ENCODE measurements at regions not wholly inside any gene's neighbourhood (a gene's known extent, or its start where the extent isn't known, plus 50 kb on each side); places are given as distances from the start of the nearest gene placed in this dataset.

DNA sequence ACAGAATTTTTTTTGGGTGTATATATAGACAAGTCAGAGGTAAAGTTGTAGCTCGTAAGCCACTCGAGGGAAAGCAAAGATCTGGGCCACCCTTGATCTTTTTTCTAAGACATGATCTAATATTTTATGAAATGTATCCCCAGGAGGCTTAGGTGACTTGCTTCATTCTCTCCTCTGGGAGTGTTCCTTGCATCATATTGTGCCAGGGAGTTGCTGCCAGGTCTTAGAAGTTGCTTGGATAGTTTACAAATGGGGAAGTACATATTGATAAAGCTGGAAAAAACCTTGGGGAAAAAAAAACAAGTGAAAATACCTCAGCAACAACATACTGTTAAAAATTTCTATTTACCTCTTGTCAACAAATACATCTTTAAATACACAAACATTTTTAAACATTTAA, 110.9 kb upstream of the CYYR1 start:
- intact Hi-C loops (cut with DNase I) = no loop called here
- no peak for ATAC-seq (ENCODE audit: poor library complexity)
- no peak for DNase-seq

- no peak for ATAC-seq (ENCODE audit: poor library complexity)
- intact Hi-C loops (cut with DNase I) = no loop called here
- DNase-seq = no peak
Observed at GRCh38 chr21:26679284-26679683, 106.2 kb upstream of the CYYR1 start.

DNA sequence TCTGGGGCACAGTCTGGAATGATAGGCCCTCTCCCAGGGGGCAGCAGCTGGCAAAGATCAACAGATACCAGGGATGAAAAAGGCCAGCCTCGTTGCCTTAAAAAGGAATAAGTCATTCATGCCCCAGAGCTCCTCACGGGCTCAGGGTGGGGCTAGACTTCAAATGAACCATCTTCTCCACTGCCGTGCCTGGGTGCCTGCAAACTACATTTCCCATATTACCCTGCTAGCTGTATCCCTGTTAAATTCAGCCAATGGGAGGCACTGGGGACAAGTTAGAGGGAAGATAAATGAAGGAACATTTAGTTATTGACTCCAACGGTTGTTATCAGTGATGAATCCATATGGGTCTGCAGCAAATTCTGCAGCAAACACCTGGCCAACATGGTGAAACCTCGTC, 101.2 kb upstream of the CYYR1 start:
- DNase-seq (no peak), ATAC-seq (ENCODE audit: poor library complexity) (no peak)
- intact Hi-C loops (cut with DNase I) = no loop called here

GRCh38 chr21:26669215-26669764, 96.2 kb upstream of the CYYR1 start:
- intact Hi-C loops (cut with DNase I) = no loop called here
- DNase-seq (no peak), ATAC-seq (ENCODE audit: poor library complexity) (no peak)

GRCh38 chr21:26659757-26660156, 86.7 kb upstream of the CYYR1 start:
- DNase-seq (no peak), ATAC-seq (ENCODE audit: poor library complexity) (no peak)
- intact Hi-C loops (cut with DNase I) = no loop called here

DNA sequence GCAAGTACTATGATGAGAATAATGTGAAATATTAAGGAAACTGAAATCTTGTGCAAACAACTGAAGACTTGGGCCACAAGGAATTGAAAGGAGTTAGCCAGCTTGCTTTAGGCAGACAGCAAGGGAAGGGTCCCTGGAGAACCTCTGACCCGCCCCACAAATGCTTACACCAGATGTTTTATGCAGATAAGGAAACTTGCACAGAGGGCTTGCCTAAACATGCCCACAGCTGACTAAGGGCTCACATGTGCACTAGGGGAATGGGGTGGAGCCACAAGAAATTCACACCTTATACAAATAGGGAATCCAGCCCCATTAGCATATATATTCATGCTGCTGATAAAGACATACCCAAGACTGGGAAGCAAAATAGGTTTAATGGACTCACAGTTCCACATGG, 86.1 kb upstream of the CYYR1 start:
- no peak for DNase-seq
- intact Hi-C loops (cut with DNase I) = no loop called here

GRCh38 chr21:26655460-26655859, 82.4 kb upstream of the CYYR1 start:
- no peak for ATAC-seq (ENCODE audit: poor library complexity)

More for the DNA sequence above, 86.1 kb upstream of the CYYR1 start:
- ATAC-seq (ENCODE audit: poor library complexity) = no peak

GRCh38 chr21:26653430-26653829, 80.3 kb upstream of the CYYR1 start:
- intact Hi-C loops (cut with DNase I) = no loop called here
- no peak for DNase-seq
- ATAC-seq (ENCODE audit: poor library complexity) = no peak

More at GRCh38 chr21:26655460-26655859, 82.4 kb upstream of the CYYR1 start:
- intact Hi-C loops (cut with DNase I) = no loop called here
- DNase-seq = no peak

GRCh38 chr21:26652854-26653253, 79.8 kb upstream of the CYYR1 start:
- intact Hi-C loops (cut with DNase I) = no loop called here
- ATAC-seq (ENCODE audit: poor library complexity) (no peak), DNase-seq (no peak)

GRCh38 chr21:26641062-26641461, 68.0 kb upstream of the CYYR1 start:
- DNase-seq = no peak
- ATAC-seq (ENCODE audit: poor library complexity) = no peak
- intact Hi-C loops (cut with DNase I) = no loop called here

GRCh38 chr21:26637201-26637745, 64.2 kb upstream of the CYYR1 start:
- DNase-seq (no peak), ATAC-seq (ENCODE audit: poor library complexity) (no peak)
- intact Hi-C loops (cut with DNase I) = no loop called here

GRCh38 chr21:26635681-26636080, 62.6 kb upstream of the CYYR1 start:
- intact Hi-C loops (cut with DNase I) = no loop called here
- DNase-seq = no peak
- no peak for ATAC-seq (ENCODE audit: poor library complexity)

DNA sequence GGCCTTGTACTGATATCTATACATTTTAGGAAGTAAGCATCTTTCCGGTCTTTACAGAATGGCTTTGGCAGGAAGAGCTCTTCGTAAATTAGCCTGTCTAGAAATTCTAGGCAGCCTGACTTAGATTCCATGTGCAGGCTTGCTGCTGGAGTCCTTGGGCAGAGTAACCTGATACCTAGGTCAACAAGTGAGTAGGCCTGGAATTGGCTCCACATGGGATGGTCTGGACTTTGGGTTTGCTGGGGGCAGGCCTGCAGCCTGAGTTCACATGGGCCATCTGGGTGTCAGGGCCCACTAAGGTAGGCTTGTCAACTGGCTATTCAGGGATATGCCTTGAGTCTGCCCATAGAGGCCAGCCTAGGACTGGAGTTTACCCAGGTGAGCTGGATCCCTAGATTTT, 59.6 kb upstream of the CYYR1 start:
- no peak for DNase-seq
- intact Hi-C loops (cut with DNase I) = no loop called here
- ATAC-seq (ENCODE audit: poor library complexity) = no peak

DNA sequence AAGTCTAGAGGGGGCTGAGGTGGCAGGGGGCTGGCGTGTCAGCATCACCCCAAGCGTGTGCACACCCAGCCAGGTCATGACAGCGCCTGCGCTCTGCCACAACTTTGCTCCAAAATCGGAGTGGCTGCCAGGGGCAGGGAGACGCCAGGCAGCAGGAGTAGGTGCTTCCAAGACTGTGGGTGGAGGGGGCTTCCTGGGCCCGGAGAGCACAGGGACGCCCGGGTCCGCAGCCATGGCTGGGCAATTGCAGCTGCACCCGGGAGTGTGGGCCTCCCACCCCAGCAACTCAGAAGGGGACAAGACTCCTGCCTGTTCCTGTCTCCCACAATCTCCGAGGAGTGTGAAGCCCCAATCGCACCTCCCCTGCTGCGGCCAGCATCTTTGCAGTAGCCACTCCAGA, 53.1 kb upstream of the CYYR1 start:
- intact Hi-C loops (cut with DNase I) = no loop called here
- DNase-seq (no peak), ATAC-seq (ENCODE audit: poor library complexity) (no peak)

DNA sequence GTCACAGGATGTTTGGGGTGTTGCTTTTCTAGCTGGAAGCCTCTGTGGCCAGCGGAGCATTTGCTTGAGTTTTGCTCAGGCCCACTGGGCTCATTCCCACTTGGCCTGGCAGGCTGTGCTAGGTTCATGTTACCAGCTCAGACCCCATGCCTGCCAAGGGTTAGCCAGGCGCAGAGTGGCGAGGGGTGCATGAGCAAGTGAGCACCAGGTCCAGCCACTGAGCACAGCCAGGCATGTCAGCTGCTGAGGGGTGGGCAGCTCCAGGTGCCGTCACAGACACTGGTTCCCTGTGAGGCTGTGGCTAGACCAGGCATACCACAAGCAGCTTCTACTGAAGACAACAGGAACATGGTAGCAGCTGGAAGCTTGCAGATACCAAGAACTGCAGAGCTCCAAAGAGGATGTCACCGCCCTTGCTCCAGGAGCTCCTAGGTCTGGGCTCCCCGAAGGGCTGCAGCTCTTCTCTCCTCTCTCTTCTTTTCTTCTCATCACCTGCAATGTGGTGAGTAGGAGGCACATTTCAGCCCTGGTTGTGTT, 52.0 kb upstream of the CYYR1 start:
- DNase-seq = no peak
- intact Hi-C loops (cut with DNase I) = no loop called here
- no peak for ATAC-seq (ENCODE audit: poor library complexity)
